NCI-H526 (cell line): ENCODE measurements at regions not wholly inside any gene's neighbourhood (a gene's known extent, or its start where the extent isn't known, plus 50 kb on each side); places are given as distances from the start of the nearest gene placed in this dataset.

ENCODE experiments used
- DNase-seq, 2 experiments: peaks; one replicate each; lab custom pipeline; 2025; lab: John Stamatoyannopoulos, UW

GRCh38 chr2:173822889-173823542 lies 142.2 kb downstream of the SP3 start:
- no peak for DNase-seq

- no peak for DNase-seq
Measured at GRCh38 chr2:173823543-173823939, 141.6 kb downstream of the SP3 start.

GRCh38 chr2:173828189-173829142 lies 136.7 kb downstream of the SP3 start:
- no peak for DNase-seq

GRCh38 chr2:173829727-173830126 lies 135.4 kb downstream of the SP3 start:
- DNase-seq, result no peak

DNA sequence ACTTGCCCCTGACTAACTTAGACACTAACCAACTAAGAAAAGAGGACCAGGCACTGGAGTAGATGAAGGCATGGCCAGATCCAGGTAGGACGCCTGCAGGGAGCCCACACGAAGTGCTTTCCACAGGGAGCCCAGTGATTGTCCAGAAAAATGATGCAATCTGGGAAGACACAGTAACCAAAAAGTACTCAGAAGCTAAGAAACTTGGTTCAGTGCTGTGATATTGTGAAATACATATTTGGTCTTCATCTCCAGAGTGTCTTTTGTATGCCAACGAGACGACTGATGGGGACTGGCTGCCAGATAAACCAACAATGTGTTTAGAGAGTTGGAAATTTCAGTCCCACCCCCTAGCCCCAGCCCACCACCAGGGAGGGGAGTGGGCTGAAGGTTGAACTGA lies 135.0 kb downstream of the SP3 start:
- DNase-seq, result no peak

GRCh38 chr2:173831312-173832229 lies 133.6 kb downstream of the SP3 start:
- no peak for DNase-seq

- DNase-seq, result no peak
Measured at GRCh38 chr2:173834141-173834540, 131.0 kb downstream of the SP3 start.

DNA sequence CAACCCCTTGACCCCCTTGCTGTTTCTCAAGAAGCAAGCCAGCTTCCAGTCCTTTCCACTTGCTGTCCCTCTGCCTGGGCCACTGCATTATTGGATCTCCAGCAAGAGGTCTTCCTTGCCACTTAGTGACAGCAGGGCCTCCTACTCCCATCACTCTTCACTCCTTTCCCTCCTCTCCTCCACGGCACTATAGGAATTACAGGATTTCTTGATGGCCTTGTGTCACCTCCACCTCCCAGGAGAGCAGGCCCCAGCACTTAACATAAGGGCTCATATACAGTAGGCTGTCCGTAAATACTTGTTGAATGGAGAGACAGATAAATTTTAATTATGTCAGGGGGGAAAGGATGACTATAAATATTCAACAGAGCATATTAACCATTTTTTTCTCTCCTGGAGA lies 129.4 kb downstream of the SP3 start:
- no peak for DNase-seq

- no peak for DNase-seq
Measured at GRCh38 chr2:173841110-173841509, 124.1 kb downstream of the SP3 start.

- DNase-seq, result no peak
Measured at GRCh38 chr2:173843526-173843925, 121.6 kb downstream of the SP3 start.

DNA sequence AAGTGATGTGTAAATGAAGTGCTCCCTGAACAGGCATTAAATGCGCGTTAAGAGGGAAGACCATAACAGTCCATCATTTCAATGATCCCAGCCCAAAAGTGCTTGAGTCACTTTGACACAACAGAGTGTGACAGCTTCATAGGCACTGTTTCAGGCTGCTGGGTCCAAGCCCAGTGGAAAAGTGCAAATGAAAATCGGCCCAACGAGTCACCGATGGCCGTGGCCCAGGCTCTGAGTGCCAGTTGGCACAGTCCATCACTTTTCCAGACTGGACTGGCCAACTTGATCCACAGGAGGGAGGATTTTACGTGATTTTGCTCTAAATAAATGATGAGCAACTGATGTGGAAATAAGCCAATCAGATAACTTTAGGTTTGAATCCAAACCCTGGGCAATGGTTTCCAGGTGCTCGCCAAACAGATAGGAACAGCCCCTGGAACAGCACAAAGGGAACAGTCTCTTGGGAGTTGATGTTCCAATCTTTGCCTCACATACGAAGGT lies 114.0 kb downstream of the SP3 start:
- no peak for DNase-seq

DNA sequence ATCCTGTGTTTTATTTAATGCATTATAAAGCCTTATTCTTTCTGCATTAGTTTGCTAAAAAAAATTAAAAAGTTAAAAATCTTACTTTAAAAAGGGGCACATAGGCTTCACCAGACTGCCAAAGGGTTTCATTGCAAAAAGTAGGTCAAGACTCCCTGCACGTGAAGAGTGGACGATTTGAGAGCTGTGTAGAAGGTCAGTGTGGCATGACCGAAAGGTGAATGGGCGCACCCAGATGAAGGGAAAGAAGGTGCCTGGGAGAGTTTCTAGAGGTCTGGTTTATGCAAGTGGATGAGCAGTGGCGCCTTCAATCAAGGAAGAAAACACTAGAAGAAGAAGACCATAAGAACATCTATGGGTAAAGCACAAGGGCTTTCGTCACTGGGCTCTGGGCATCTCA lies 111.0 kb downstream of the SP3 start:
- no peak for DNase-seq

DNA sequence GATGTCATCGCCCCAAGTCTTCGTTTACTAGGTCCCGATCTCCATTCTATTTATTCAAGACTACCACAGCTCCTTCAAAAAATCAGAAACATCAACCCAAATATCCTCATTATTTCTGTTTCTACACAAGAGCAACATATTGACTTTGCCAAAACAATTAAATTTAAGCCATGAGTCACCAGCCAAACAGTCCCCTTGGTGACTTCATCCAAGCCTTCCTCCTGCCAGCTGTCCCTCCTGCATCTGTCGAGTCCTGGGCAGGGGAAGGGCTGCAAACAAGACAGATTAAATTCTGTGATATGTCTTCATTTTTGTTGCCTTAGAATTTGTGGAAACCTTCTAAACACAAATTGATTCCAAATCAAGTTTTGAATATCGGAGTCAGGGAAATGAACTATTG lies 110.3 kb downstream of the SP3 start:
- DNase-seq, result no peak

- DNase-seq, result no peak
Measured at GRCh38 chr2:173855661-173856060, 109.5 kb downstream of the SP3 start.
